22Rv1 (cell line): ENCODE measurements at regions not wholly inside any gene's neighbourhood (a gene's known extent, or its start where the extent isn't known, plus 50 kb on each side); places are given as distances from the start of the nearest gene placed in this dataset.

Experiments used
- H3K27ac ChIP-seq: fragments of 450-650 bp; 2 replicates; pipeline ENCODE4 v1.5.1; 2017
- CTCF ChIP-seq: fragments of 450-650 bp; IDR thresholded peaks from 2 replicates; pipeline ENCODE4 v1.5.1; 2017; ENCODE audit warnings: mild to moderate bottlenecking
- ZFX ChIP-seq: fragments of 450-650 bp; IDR thresholded peaks from 2 replicates; pipeline ENCODE4 v1.6.1; 2017; ENCODE audit warnings: antibody characterized with exemption, borderline replicate concordance

DNA sequence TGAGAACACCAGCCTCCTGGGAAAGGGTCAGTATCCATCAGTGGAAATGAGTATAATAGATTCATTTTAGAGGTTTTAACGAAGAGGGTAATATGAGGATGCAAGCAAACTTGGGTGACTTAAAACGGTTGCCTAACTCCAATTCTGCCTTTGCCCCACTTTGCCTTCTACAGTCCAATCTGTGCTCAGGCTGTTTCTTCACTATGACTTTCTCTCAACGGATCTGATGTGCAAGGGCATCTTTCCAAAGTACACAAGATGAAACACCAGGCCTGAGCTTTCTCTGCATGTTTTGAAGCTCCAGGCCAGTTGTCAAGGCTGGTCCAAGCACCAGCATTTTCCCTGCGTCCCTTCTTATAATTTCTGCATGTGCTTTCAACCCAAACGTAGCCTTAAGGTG lies 68.0 kb upstream of the TMEM164 start:
- H3K27ac ChIP-seq = no peak overlapping the region
- TF ChIP-seq ZFX (no peak), CTCF (no peak)

DNA sequence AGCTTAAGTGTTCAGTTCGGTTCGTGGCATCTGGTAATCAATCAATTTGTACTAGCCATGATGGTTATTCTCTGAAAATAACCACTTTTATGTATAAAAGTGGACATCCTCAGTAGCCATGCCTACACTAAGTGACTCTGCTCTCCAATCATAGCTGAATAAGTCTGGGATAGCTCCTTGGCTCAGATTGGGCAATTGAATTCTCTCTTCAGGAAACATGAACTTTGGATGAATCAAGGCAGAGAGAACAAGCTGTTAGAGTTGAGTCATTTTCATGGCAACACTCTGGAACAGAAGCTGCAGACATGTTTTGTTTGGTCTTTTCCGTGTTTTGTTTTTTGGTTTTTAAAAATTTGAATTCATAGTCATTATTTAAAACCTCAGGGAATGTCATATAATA lies 66.8 kb upstream of the TMEM164 start:
- H3K27ac ChIP-seq = no peak overlapping the region
- TF ChIP-seq ZFX (no peak), CTCF (no peak)

DNA sequence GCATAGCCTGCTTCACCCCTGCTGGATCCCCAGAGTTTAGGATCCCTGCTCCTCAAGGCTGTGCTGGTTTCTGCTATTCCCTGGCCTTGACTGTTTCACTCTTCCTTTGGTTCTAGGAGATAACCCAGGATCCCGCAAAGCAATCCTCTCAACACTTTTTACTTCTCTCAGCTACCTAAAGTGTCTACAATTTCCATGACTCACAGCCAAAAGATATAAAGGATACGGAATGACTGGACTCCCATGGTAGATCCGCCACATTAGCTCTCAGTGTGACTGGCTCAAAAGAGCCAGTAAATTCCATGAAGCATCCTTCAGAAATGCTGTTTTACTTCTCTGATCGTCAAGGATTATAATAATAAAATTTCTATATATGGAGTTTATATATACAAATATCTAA lies 66.3 kb upstream of the TMEM164 start:
- H3K27ac ChIP-seq = no peak overlapping the region
- TF ChIP-seq ZFX = no peak
- no peak for TF ChIP-seq CTCF

GRCh38 chrX:109939498-109939897 lies 63.4 kb upstream of the TMEM164 start:
- no peak overlapping the region for H3K27ac ChIP-seq
- TF ChIP-seq CTCF (no peak), ZFX (no peak)

- no peak for TF ChIP-seq ZFX
- TF ChIP-seq CTCF = no peak
- no peak overlapping the region for H3K27ac ChIP-seq
Measured at GRCh38 chrX:109940411-109940810, 62.5 kb upstream of the TMEM164 start.

GRCh38 chrX:109943092-109943739 lies 59.7 kb upstream of the TMEM164 start:
- no peak overlapping the region for H3K27ac ChIP-seq

GRCh38 chrX:109943740-109944092 lies 59.2 kb upstream of the TMEM164 start:
- no peak for TF ChIP-seq CTCF
- H3K27ac ChIP-seq = no peak overlapping the region

More at GRCh38 chrX:109943092-109943739, 59.7 kb upstream of the TMEM164 start:
- TF ChIP-seq CTCF (no peak), ZFX (no peak)
